Mucosa of stomach (tissue), 1 donor: ENCODE measurements at regions not wholly inside any gene's neighbourhood (a gene's known extent, or its start where the extent isn't known, plus 50 kb on each side); places are given as distances from the start of the nearest gene placed in this dataset.

Source experiments
- H3K27me3 ChIP-seq: one replicate; pipeline ENCODE4 v1.7.0; 2013; ENCODE audit warnings: mild to moderate bottlenecking, low read length; ENCODE audit not compliant: control insufficient read depth, insufficient read depth
- H3K36me3 ChIP-seq: one replicate; pipeline ENCODE4 v1.7.0; 2013; ENCODE audit warnings: low read length; ENCODE audit not compliant: control insufficient read depth, insufficient read depth
- H3K4me1 ChIP-seq: one replicate; pipeline ENCODE4 v1.7.0; 2013; ENCODE audit warnings: mild to moderate bottlenecking, low read length; ENCODE audit not compliant: control insufficient read depth, insufficient read depth
- H3K4me3 ChIP-seq: one replicate; pipeline ENCODE4 v1.7.0; 2013; ENCODE audit warnings: low read length
- H3K9ac ChIP-seq: one replicate; pipeline ENCODE4 v1.7.0; 2013; ENCODE audit warnings: mild to moderate bottlenecking, low read length, moderate library complexity
- H3K9me3 ChIP-seq: one replicate; pipeline ENCODE4 v1.7.0; 2013; ENCODE audit warnings: mild to moderate bottlenecking, low read length, moderate library complexity; ENCODE audit not compliant: control insufficient read depth
- donor health status: Pancreatic carcinoma.

DNA sequence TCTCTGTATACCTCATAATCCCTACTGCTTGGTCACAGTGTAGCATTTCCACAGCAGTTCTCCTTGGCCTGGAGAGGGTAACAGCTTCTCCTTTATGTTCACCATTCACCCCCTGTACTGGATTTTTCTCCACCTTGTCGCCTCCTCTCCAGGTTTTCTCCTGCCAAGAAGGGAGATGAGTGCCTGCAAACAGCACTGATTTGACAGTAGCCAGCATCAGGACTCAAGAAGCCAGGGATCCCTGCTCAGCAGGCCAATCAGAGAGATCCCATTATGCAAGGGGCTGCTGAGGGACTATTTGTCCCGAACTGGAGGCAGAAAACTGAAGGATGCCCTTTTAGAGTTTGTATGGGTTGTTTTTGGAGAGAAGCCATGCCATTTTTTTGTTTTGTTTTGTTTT, 68.6 kb upstream of the RIPOR2 start:
- H3K4me1 ChIP-seq: peaks cover 17% of the 10 kb centered on the region
- no peak overlapping the region for H3K4me3 ChIP-seq
- no peaks in the 10 kb centered on the region for H3K36me3 ChIP-seq
- H3K9me3 ChIP-seq: no peaks in the 10 kb centered on the region
- no peaks in the 10 kb centered on the region for H3K27me3 ChIP-seq
- H3K9ac ChIP-seq: no peak overlapping the region

DNA sequence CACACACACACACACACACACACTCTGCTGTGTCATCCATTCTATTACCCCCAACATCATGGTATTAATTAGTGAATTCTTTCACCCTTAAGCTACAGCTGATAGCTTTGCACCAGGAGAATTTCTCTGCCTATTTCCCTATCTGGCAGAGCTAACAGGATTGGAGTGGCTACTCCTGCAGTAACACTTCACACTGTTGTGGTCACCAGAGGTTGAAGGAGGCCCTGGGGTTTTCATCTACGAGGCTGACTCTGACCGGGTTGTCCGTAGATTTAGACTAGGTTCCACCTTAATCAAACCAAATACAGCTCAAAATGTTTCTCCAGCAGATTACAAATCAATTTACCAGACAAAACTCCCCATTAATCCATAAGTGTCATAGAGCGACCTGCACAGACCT, 69.2 kb upstream of the RIPOR2 start:
- Histone ChIP-seq H3K4me1 (peaks cover 17% of the 10 kb centered on the region), H3K9me3 (no peaks in the 10 kb centered on the region), H3K27me3 (no peaks in the 10 kb centered on the region), H3K36me3 (no peaks in the 10 kb centered on the region), H3K4me3 (no peak overlapping the region), H3K9ac (no peak overlapping the region)

DNA sequence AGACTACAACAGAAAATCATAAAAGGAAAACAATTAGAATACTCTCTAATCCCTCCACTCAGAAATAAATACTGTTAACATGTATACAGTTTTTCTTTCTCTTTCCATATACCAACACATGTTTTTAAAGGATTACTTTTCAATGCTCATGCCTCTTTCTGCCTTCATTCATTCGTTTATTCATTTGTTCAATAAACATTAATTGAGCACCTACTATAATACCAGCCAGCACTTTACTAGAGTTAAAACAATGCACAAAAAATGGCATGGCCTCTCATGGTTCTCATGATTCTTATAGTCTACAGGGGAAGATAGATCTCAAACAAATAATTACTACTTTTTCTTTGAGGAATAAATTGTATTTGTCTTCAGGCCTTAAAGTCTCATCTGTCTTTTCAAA, 70.3 kb upstream of the RIPOR2 start:
- Histone ChIP-seq H3K27me3 (no peaks in the 10 kb centered on the region), H3K9me3 (no peaks in the 10 kb centered on the region), H3K36me3 (no peaks in the 10 kb centered on the region), H3K4me3 (no peak overlapping the region), H3K4me1 (peaks cover 17% of the 10 kb centered on the region), H3K9ac (no peak overlapping the region)

DNA sequence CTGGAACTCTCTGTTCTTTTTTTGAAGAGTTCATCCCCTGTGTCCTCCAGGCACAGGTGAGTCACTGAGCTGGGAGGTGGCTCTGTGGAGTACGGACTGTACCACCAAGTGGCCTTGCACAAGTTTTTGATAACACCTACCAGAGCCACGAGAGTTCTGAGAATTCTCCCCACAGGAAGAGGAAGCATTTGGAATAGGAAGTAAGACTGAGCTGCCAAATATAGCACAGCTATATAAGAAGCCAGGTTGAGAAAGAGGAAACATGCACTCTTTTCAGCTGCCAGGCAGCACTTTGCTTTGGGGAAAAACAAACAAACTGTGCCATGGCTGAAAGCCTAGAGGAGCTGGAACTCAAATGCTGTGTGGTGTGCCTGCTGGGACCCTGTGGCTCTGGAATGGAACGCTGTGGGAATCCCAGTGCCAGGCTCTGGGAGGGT, 70.8 kb upstream of the RIPOR2 start:
- no peaks in the 10 kb centered on the region for H3K9me3 ChIP-seq
- H3K27me3 ChIP-seq: no peaks in the 10 kb centered on the region
- peak overlapping the region; percentile 22 for H3K9ac ChIP-seq
- no peaks in the 10 kb centered on the region for H3K36me3 ChIP-seq
- H3K4me1 ChIP-seq: peaks cover 17% of the 10 kb centered on the region
- no peak overlapping the region for H3K4me3 ChIP-seq

DNA sequence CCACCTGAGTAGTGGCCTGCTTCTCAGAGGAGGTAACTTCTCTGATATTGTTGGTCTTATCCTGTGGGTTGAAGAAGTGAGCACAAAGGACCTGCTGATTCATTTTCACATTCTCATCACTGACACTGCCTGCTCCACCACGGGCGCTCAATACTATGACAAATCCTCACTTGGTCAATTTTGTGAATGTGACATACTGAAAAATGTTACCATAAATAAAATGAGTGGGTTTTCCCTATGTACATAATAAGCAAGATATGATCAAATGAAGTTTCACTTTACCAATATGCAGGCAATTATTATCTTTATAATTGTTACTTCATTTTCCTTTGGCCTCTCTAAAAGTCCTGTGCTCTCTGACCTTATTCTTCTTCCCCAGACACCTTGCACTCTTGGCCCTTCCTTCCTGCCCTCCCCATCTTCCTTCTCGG, 71.5 kb upstream of the RIPOR2 start:
- H3K36me3 ChIP-seq: no peaks in the 10 kb centered on the region
- peak overlapping the region; percentile 22 for H3K9ac ChIP-seq
- H3K27me3 ChIP-seq: no peaks in the 10 kb centered on the region
- H3K9me3 ChIP-seq: no peaks in the 10 kb centered on the region
- H3K4me3 ChIP-seq: no peak overlapping the region
- peaks cover 17% of the 10 kb centered on the region for H3K4me1 ChIP-seq

DNA sequence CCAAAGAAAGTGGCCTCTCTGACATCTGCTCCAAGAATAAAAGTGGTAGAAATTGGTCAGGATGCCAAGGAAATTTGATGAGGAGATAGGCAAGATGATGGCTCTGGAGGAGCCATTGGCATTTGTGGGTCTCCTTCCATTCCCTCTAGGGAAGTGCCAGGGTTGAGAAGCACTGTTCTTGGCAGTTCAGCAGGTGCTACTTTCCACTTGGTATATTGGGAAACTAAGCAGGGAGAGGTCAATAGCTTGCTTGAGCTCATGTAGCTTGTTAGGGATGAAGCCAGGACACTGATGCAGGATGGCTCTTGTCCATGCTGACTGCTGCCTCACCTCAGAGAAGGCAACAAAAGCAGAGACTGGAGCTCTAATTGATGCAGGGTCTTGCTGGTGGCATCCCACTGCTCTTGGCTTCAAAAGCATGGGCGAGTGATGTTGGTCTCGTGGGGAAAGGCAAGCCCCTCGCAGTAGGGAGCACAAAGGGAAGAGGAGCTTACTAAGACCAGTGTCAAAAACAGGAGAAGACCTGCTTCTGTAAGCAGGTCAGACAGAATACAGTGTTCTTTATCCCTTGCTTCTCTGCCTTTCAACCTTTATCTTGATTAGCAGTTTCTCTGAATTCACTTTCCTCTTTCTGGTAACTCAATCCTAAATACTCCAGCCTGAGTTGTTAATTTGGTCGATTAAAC, 73.1 kb upstream of the RIPOR2 start:
- peaks cover 17% of the 10 kb centered on the region for H3K4me1 ChIP-seq
- H3K9me3 ChIP-seq: no peaks in the 10 kb centered on the region
- no peaks in the 10 kb centered on the region for H3K36me3 ChIP-seq

DNA sequence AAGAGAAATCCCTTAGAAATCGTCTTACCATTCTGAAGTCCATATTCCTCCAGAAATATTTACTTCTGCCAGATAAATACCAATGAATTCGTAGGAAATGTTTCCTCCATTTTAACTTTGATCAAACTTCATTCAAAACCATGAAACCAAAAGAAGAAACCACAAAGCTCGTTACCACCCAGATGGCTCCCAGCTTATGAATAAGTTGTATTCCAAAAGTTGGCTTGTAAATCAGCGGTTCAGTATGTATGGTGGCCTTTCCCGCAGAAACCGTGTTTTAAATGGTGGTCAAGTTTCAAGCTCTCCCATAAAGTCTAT, 73.6 kb upstream of the RIPOR2 start:
- Histone ChIP-seq H3K27me3 (no peaks in the 10 kb centered on the region), H3K9ac (no peak overlapping the region), H3K4me3 (no peak overlapping the region), H3K36me3 (no peaks in the 10 kb centered on the region), H3K9me3 (no peaks in the 10 kb centered on the region), H3K4me1 (peaks cover 17% of the 10 kb centered on the region)

More for the DNA sequence above, 73.1 kb upstream of the RIPOR2 start:
- H3K4me3 ChIP-seq: no peak overlapping the region
- H3K9ac ChIP-seq: no peak overlapping the region
- H3K27me3 ChIP-seq: no peaks in the 10 kb centered on the region

DNA sequence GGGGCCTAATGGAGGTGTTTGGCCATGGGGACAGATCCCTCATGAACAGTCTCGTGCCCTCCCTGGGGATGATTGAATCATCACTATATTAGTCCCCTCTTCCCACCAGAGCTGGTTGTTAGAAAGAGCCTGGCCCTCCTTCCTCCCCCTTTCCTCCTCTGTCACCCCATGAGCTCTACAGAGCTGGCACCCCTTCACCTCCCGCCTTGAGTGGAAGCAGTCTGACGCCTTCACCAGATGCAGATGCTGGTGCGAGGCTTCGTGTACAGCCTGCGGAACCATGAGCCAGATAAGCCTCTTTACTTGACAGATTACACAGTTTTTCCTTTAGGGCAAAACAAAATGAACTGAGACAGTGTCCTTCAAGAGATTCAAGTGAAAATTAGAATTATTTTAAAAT, 74.4 kb upstream of the RIPOR2 start:
- H3K9me3 ChIP-seq: no peaks in the 10 kb centered on the region
- H3K4me3 ChIP-seq: no peak overlapping the region
- no peaks in the 10 kb centered on the region for H3K36me3 ChIP-seq
- H3K9ac ChIP-seq: no peak overlapping the region
- peaks cover 17% of the 10 kb centered on the region for H3K4me1 ChIP-seq
- no peaks in the 10 kb centered on the region for H3K27me3 ChIP-seq

DNA sequence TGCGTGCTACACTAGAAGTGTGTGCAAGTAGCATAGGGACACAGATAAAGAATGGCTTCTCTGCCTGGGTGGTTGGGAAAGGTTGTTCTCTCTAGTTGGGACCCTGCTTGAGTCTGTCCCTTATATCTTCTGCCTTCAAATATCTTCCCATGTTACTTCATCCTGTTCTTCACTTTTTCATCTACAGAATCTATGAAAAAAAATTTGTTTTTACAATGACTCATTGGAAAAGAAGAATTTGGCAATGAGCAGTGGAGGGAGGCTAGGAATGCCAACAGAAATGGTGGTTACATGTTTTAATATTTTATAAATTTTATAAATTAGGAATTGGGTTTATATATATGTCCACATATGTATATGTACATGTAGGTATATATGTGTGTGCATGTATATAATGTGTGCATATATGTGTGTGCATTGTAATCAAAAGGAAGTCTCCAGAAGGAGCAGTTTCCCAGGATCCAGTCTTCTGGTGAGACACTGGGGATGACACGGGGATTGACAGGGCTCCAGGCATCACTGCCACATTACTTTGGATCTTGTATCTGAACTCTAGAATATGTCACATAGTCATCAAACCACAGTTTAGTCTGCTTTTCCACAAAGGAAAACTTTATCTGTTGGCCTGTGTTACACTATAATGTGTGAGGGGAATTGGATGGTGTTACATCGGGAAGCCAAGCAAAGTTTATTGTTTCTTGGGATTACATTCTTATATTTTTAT, 75.3 kb upstream of the RIPOR2 start:
- Histone ChIP-seq H3K4me3 (no peak overlapping the region), H3K9me3 (no peaks in the 10 kb centered on the region), H3K4me1 (peaks cover 16% of the 10 kb centered on the region), H3K9ac (no peak overlapping the region), H3K36me3 (no peaks in the 10 kb centered on the region), H3K27me3 (no peaks in the 10 kb centered on the region)

DNA sequence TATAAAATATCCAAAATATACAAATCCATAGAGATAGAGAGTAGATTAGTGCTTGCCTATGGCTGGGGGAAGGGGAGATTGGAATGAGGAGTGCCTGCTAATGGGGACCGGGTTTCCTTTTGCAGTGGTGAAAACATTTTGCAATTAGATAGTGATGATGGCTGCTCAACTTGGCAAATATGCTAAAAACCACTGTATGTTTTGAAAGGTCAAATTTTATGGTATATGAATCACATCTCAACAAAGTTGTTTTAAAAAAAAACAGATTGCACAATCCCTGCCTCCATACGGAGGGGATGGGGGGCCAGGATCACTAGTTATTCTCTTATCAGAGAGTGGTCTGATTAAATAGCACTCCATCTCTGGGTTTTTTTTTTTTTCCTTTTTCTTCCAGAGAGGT, 76.9 kb upstream of the RIPOR2 start:
- no peaks in the 10 kb centered on the region for H3K36me3 ChIP-seq
- H3K9me3 ChIP-seq: no peaks in the 10 kb centered on the region
- H3K27me3 ChIP-seq: no peaks in the 10 kb centered on the region
- H3K9ac ChIP-seq: no peak overlapping the region
- H3K4me1 ChIP-seq: peaks cover under 1% of the 10 kb centered on the region
- no peak overlapping the region for H3K4me3 ChIP-seq

DNA sequence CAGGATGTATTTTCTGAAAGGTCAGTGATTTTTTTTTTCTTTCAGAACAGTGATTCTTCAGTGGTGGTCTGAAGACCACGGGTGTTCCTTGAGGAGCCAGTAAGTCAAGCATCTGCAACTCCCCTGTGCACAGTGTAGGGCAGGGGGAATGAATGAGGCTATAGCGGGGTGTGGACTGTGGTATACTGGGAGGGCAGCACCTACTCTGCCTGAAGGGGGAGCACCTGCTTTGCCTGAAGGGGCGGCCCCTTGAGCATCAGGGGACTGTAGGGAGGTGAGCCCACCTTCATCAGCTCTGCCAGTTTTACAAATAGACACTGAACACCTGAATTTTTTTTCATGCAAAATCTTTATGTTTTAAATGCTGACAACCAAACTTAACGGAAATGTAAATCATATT, 77.5 kb upstream of the RIPOR2 start:
- Histone ChIP-seq H3K27me3 (no peaks in the 10 kb centered on the region), H3K9me3 (no peaks in the 10 kb centered on the region), H3K36me3 (no peaks in the 10 kb centered on the region), H3K4me1 (no peaks in the 10 kb centered on the region), H3K4me3 (no peak overlapping the region), H3K9ac (no peak overlapping the region)

DNA sequence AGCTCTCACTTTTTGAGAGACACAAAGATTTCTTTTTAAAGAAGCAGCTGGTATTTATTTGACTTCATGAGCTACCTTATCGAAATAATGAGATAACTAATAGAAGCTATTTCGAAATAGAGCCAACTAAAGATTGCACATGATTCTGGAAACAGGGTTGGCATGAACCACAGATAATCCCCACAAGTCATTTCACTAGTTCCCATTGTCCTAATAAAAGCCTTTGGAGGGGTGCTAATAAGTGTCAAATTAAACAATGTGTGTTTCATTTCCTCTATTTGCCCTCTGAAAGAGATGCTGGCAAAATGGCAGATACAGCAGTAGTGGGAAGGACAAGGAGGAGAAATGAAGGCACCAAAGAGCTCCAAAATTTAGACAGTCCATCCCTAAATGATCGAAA, 78.6 kb upstream of the RIPOR2 start:
- H3K9ac ChIP-seq: no peak overlapping the region
- H3K4me3 ChIP-seq: no peak overlapping the region
- no peaks in the 10 kb centered on the region for H3K27me3 ChIP-seq
- no peaks in the 10 kb centered on the region for H3K4me1 ChIP-seq
- no peaks in the 10 kb centered on the region for H3K36me3 ChIP-seq
- no peaks in the 10 kb centered on the region for H3K9me3 ChIP-seq
